HepG2 (cell line): ENCODE measurements at regions not wholly inside any gene's neighbourhood (a gene's known extent, or its start where the extent isn't known, plus 50 kb on each side); places are given as distances from the start of the nearest gene placed in this dataset.

ENCODE experiments used
- CTCF ChIP-seq: sonication (generic); formaldehyde crosslinking; IDR thresholded peaks from 2 replicates; pipeline ENCODE4 v1.5.0; 2020; ENCODE audit warnings: mild to moderate bottlenecking, missing genetic modification reagents, moderate library complexity
- SIN3A ChIP-seq: IDR thresholded peaks from 2 replicates; pipeline ENCODE4 v1.6.1; 2011; ENCODE audit warnings: low read depth, mild to moderate bottlenecking, control low read depth, low read length, borderline replicate concordance
- SMAD3 ChIP-seq: sonication (generic); formaldehyde crosslinking; IDR thresholded peaks from 2 replicates; pipeline ENCODE4 v1.4.0; 2020; ENCODE audit warnings: missing genetic modification reagents
- ZNF331 ChIP-seq: sonication (generic); formaldehyde crosslinking; IDR thresholded peaks from 2 replicates; pipeline ENCODE4 v1.4.0; 2020; ENCODE audit warnings: missing genetic modification reagents
- TF ChIP-seq, protein P1 (sequence below): sonication (generic); formaldehyde crosslinking; IDR thresholded peaks from 2 replicates; pipeline ENCODE4 v1.4.0; 2020; ENCODE audit warnings: missing genetic modification reagents, borderline replicate concordance

DNA sequence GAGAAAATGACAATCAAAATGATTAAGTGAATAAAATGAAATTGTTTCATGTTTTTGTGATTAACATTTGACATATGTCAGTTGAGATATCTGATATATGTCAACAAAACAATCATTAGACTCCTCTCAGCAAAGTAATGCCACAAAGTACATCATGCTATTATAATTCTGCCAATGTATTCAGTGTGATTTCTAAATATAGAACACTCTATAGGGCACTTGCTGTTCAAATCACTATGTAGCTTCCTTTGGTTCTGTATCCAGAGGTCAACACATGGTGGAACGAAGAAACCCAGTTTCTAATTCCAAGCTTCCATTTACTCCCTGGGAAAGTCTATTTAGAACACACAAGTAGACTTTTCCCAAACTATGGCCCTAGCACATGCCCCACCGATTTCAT, 227.5 kb upstream of the FAM83B start:
- TF ChIP-seq SIN3A = no peak
- TF ChIP-seq ZNF331 (CRISPR knock-in tag) = no peak
- no peak for TF ChIP-seq SMAD3 (CRISPR knock-in tag)
- TF ChIP-seq CTCF (CRISPR knock-in tag) = no peak
- TF ChIP-seq, protein P1, sequence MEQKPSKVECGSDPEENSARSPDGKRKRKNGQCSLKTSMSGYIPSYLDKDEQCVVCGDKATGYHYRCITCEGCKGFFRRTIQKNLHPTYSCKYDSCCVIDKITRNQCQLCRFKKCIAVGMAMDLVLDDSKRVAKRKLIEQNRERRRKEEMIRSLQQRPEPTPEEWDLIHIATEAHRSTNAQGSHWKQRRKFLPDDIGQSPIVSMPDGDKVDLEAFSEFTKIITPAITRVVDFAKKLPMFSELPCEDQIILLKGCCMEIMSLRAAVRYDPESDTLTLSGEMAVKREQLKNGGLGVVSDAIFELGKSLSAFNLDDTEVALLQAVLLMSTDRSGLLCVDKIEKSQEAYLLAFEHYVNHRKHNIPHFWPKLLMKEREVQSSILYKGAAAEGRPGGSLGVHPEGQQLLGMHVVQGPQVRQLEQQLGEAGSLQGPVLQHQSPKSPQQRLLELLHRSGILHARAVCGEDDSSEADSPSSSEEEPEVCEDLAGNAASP (CRISPR knock-in tag) = no peak
